Left lung (tissue), 4 donors: ENCODE measurements at regions not wholly inside any gene's neighbourhood (a gene's known extent, or its start where the extent isn't known, plus 50 kb on each side); places are given as distances from the start of the nearest gene placed in this dataset.
"Not testable (repeated sequence)": the region's sequence is repeated elsewhere in the genome, so short reads cannot be mapped to it uniquely, and the experiment has no call there.

Experiments used
- ATAC-seq: fragments of 200-7000 bp; cut with Tn5 transposase; one replicate; pipeline ENCODE4 v1.9.1; 2020; ENCODE audit warnings: moderate library complexity
- DNase-seq, 4 donors: peaks; one replicate each; pipeline ENCODE4 v3.0.0-alpha.2; 2013 to 2020
- H3K27ac ChIP-seq, 2 donors: fragments of 200-600 bp; sonication (generic) in 1 of 2; one replicate each; pipeline versions ENCODE4 v1.5.0 to v1.8.0; 2020 to 2021
- H3K27me3 ChIP-seq, 2 donors: fragments of 200-600 bp; sonication (generic) in 1 of 2; one replicate each; pipeline versions ENCODE4 v1.5.0 to v1.8.0; 2020 to 2021
- H3K36me3 ChIP-seq, 2 donors: fragments of 200-600 bp; sonication (generic) in 1 of 2; one replicate each; pipeline versions ENCODE4 v1.5.0 to v1.8.0; 2020 to 2021
- H3K4me1 ChIP-seq, 2 donors: fragments of 200-600 bp; one replicate each; pipeline ENCODE4 v1.8.0; 2021
- H3K4me3 ChIP-seq, 2 donors: fragments of 200-600 bp; sonication (generic) in 1 of 2; one replicate each; pipeline versions ENCODE4 v1.5.0 to v1.8.0; 2020 to 2021; ENCODE audit warnings: mild to moderate bottlenecking in 1 of 2
- H3K9me3 ChIP-seq, 2 donors: fragments of 200-600 bp; sonication (generic) in 1 of 2; one replicate each; pipeline versions ENCODE4 v1.5.0 to v1.8.0; 2020 to 2021
- CTCF ChIP-seq, 2 donors: fragments of 200-600 bp; sonication (generic) in 1 of 2; IDR thresholded peaks; one replicate each; pipeline versions ENCODE4 v1.5.0 to v1.8.0; 2021; ENCODE audit warnings: antibody characterized with exemption in 2 of 2
- intact Hi-C, 2 donors: fragments of 100-400 bp; cut with DNase I; formaldehyde crosslinking; loops; one replicate each; pipeline versions ENCODE4 v1.11.2 to v1.14.2; 2022
- donor health status: DM: no; HTN: yes; CAD: no.
- donor health status: DM: no; HTN: no; CAD: no.

- TF ChIP-seq CTCF (IDR thresholded peaks at IDR 0.05) = no peak
- DNase-seq (no peak), ATAC-seq (no peak)
- Histone ChIP-seq H3K9me3 (no peaks in the 10 kb centered on the region), H3K27ac (no peak overlapping the region), H3K4me3 (no peak overlapping the region), H3K27me3 (no peaks in the 10 kb centered on the region), H3K4me1 (no peaks in the 10 kb centered on the region), H3K36me3 (no peaks in the 10 kb centered on the region)
- intact Hi-C loops = no loop called here
These were observed 336.9 kb downstream of the ZNF248 start for GRCh38 chr10:37520488-37520887.

- H3K36me3 ChIP-seq, H3K4me3 ChIP-seq, intact Hi-C loops, ATAC-seq, H3K27me3 ChIP-seq, H3K27ac ChIP-seq, DNase-seq, H3K4me1 ChIP-seq: not testable (repeated sequence)
- H3K9me3 ChIP-seq = peaks cover 0 to 31% of the 10 kb centered on the region in 2 donors
These were observed 346.9 kb downstream of the ZNF248 start for GRCh38 chr10:37510520-37510919.

- no peak overlapping the region for H3K4me3 ChIP-seq
- no peaks in the 10 kb centered on the region for H3K9me3 ChIP-seq
- no peaks in the 10 kb centered on the region for H3K36me3 ChIP-seq
- TF ChIP-seq CTCF (IDR thresholded peaks at IDR 0.05) = no peak
- DNase-seq = no peak
- no peaks in the 10 kb centered on the region for H3K27me3 ChIP-seq
- H3K27ac ChIP-seq = no peak overlapping the region
- ATAC-seq = no peak
- H3K4me1 ChIP-seq = no peaks in the 10 kb centered on the region
- intact Hi-C loops = no loop called here
These were observed 361.3 kb downstream of the ZNF248 start for GRCh38 chr10:37496061-37496460.

GRCh38 chr10:37495415-37495814, 362.0 kb downstream of the ZNF248 start:
- peak; percentile 27 for ATAC-seq
- Histone ChIP-seq H3K4me3 (no peak overlapping the region), H3K27ac (no peak overlapping the region), H3K9me3 (peaks cover 0 to 2% of the 10 kb centered on the region in 2 donors), H3K4me1 (no peaks in the 10 kb centered on the region), H3K27me3 (no peaks in the 10 kb centered on the region), H3K36me3 (no peaks in the 10 kb centered on the region)
- intact Hi-C loops = no loop called here
- TF ChIP-seq CTCF (IDR thresholded peaks at IDR 0.05) = peak in 1 of 2 donors; percentile 17
- no peak for DNase-seq

GRCh38 chr10:37493185-37493796, 364.1 kb downstream of the ZNF248 start:
- intact Hi-C loops, H3K27me3 ChIP-seq, ATAC-seq, H3K4me1 ChIP-seq, H3K9me3 ChIP-seq, H3K36me3 ChIP-seq, H3K4me3 ChIP-seq, H3K27ac ChIP-seq, DNase-seq: not testable (repeated sequence)

GRCh38 chr10:37490266-37490665, 364.9 kb downstream of the ANKRD30A start:
- Histone ChIP-seq H3K36me3 (no peaks in the 10 kb centered on the region), H3K4me1 (no peaks in the 10 kb centered on the region), H3K9me3 (peaks cover 0 to 3% of the 10 kb centered on the region in 2 donors), H3K27me3 (no peaks in the 10 kb centered on the region), H3K4me3 (no peak overlapping the region), H3K27ac (no peak overlapping the region)
- intact Hi-C loops = no loop called here
- no peak for TF ChIP-seq CTCF (IDR thresholded peaks at IDR 0.05)
- DNase-seq = no peak
- no peak for ATAC-seq
